ENCODE measurements at regions not wholly inside any gene's neighbourhood (a gene's known extent, or its start where the extent isn't known, plus 50 kb on each side); places are given as distances from the start of the nearest gene placed in this dataset.

DNA sequence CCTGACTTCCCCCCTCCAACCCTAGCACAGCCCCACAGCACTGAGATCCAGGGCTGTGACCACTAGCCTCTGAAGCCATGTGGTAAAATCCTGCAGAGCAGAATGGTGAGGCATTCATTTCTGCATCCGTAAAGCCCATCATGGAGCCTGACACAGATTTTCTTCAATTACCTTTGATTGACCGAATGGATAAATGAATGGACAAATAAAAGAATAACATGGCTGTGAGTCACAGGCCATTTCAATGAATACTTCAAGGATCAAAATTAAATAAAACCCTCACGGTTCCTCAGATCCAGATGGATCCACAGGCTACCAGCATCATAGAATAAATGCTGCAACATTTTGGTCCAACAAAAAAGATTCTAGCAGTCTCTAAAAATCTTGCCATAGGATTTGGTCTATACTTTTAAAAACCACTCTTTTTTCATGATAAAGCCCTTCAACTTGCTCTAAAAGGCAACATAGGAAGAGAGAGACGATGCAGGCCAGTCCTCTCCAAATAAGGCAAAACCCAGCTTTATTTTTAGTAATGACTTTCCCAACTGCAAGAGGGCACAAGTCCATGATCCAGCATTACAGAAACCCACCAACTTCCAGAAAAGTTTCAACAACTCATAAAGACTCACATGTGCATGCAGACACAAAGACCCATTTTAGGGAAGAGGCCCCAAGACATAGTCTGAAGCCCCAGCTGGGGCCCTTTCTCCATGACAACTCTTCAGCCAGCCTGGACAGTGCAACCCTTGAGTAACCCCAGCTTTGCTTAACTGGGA lies 52.4 kb upstream of the MRPS22 start:
- no peaks in the 10 kb centered on the region for H3K27me3 ChIP-seq

DNA sequence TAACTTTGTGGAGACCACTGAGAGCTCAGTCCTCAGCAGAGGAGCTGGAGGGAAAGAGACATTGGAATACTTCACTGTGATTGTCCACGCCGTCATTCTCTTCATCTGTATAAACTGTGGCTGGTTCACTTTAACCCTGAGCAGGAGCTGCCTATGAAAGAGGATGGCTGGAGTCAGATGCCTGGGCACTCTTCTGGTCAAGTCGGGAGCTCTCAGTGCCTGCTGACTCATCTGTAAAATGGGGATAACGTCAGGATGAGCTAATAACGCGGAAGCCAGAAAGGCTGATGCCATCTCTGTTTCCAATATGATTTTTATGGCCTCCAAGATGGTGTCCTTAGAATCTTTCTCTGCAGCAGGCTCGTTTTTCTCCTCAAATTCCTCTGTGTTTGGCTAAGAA lies 51.6 kb upstream of the MRPS22 start:
- H3K36me3 ChIP-seq, result no peaks in the 10 kb centered on the region
- no peaks in the 10 kb centered on the region for H3K9me3 ChIP-seq
- H3K4me3 ChIP-seq, result no peak overlapping the region
- no peaks in the 10 kb centered on the region for H3K4me1 ChIP-seq
- TF ChIP-seq, protein P1, sequence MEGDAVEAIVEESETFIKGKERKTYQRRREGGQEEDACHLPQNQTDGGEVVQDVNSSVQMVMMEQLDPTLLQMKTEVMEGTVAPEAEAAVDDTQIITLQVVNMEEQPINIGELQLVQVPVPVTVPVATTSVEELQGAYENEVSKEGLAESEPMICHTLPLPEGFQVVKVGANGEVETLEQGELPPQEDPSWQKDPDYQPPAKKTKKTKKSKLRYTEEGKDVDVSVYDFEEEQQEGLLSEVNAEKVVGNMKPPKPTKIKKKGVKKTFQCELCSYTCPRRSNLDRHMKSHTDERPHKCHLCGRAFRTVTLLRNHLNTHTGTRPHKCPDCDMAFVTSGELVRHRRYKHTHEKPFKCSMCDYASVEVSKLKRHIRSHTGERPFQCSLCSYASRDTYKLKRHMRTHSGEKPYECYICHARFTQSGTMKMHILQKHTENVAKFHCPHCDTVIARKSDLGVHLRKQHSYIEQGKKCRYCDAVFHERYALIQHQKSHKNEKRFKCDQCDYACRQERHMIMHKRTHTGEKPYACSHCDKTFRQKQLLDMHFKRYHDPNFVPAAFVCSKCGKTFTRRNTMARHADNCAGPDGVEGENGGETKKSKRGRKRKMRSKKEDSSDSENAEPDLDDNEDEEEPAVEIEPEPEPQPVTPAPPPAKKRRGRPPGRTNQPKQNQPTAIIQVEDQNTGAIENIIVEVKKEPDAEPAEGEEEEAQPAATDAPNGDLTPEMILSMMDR (IDR thresholded peaks at IDR 0.05), result no peak
- no peaks in the 10 kb centered on the region for H3K27me3 ChIP-seq
- ATAC-seq (no peak), DNase-seq (no peak)
- intact Hi-C loops (cut with DNase I), result no loop called here
- no peak overlapping the region for H3K27ac ChIP-seq

More for the DNA sequence above, 52.4 kb upstream of the MRPS22 start:
- no peak for DNase-seq
- H3K36me3 ChIP-seq, result no peaks in the 10 kb centered on the region
- intact Hi-C loops (cut with DNase I), result no loop called here
- ATAC-seq, result no peak
- H3K4me3 ChIP-seq, result no peak overlapping the region
- TF ChIP-seq, protein P1 (IDR thresholded peaks at IDR 0.05), result no peak
- H3K27ac ChIP-seq, result no peak overlapping the region
- H3K4me1 ChIP-seq, result no peaks in the 10 kb centered on the region
- H3K9me3 ChIP-seq, result no peaks in the 10 kb centered on the region

DNA sequence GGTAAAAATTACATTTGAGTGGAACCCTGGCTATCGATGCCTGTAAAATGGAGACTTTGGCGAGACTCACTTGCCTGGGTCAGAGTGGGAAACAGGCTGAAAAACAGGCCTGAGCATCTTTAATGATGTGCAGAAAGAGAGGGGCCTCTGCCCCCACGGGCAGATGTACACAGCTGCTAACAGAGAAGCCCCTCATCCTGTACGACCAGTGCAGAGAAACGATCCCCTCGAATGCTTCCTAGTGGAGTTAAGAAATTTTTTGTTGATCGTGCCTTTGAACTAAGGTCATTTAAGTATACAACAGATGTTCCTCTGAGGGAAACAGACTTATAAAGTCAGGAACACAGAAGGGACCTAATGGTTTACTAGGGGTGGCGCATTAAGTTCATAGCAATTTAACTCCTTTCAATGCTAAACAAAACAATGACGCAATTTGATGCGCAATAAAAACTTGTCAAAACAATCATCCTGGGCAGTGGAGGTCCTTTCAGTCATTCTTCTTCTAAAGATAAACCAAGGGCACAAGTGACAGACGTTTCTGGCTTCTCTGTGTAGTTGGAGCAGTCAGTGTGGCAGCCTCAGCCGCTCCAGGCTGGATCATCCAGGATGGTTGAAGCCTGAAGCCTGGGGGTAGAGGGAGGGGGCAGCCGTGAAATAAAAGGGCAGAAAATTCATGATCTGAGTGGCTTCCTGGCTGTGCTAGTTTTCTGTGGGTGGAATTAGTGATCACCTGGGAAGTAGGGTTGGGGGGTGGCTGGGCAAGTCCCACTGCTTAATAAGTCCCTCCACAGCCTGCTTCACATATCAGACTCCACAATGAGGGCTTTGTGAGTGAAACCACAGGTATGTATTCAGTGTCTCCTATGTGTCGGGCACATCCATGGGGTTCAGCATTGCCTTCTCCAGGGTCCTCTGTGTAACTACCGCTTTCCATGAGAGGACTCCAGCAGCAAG lies 50.8 kb upstream of the MRPS22 start:
- TF ChIP-seq, protein P1 (IDR thresholded peaks at IDR 0.05), result no peak
- Histone ChIP-seq H3K27me3 (no peaks in the 10 kb centered on the region), H3K9me3 (no peaks in the 10 kb centered on the region), H3K36me3 (no peaks in the 10 kb centered on the region), H3K4me1 (no peaks in the 10 kb centered on the region), H3K4me3 (no peak overlapping the region), H3K27ac (no peak overlapping the region)
- peak in 2 of 4 donors; percentile 54 to 83 for DNase-seq
- intact Hi-C loops (cut with DNase I), result no loop called here
- ATAC-seq, result no peak

DNA sequence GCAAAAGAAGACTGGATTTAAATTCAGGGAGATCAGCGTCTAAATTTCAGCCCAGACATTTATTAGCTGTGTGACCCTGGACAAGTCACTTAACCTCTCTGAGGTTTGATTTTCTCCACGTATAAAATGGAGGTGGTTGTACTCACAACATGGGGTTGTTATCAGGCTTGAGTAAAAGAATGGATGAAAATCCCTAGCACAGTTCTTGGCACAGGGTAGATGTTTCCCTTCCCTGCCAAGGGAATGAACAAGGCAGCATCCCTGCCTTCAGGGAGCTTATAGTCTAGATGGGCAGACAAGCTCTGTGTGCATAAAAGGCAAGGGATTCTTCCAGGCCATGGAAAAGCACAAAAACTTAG lies 50.2 kb upstream of the MRPS22 start:
- no peaks in the 10 kb centered on the region for H3K27me3 ChIP-seq
- H3K27ac ChIP-seq, result no peak overlapping the region
- TF ChIP-seq, protein P1 (IDR thresholded peaks at IDR 0.05), result no peak
- H3K9me3 ChIP-seq, result no peaks in the 10 kb centered on the region
- H3K4me1 ChIP-seq, result no peaks in the 10 kb centered on the region
- no peak for DNase-seq
- intact Hi-C loops (cut with DNase I), result no loop called here
- no peaks in the 10 kb centered on the region for H3K36me3 ChIP-seq
- no peak for ATAC-seq
- H3K4me3 ChIP-seq, result no peak overlapping the region

Data from left lung (tissue), 4 donors.